Esophagus squamous epithelium (tissue), 5 donors: ENCODE measurements at regions not wholly inside any gene's neighbourhood (a gene's known extent, or its start where the extent isn't known, plus 50 kb on each side); places are given as distances from the start of the nearest gene placed in this dataset.

ENCODE experiments used
- DNase-seq: peaks from one replicate; lab custom pipeline; 2025; lab: John Stamatoyannopoulos, UW
- H3K27ac ChIP-seq, 4 donors: fragments of 200-600 bp; sonication (generic); one replicate each; pipeline ENCODE4 v1.5.1; 2016 to 2019; ENCODE audit warnings: mild to moderate bottlenecking in 1 of 4
- H3K27me3 ChIP-seq, 4 donors: fragments of 200-600 bp; sonication (generic); 1 replicate in 3 of 4; 2 replicates in 1 of 4; pipeline versions ENCODE4 v1.5.1 to v1.6.0; 2017 to 2021; ENCODE audit warnings: antibody characterized with exemption in 1 of 4
- H3K36me3 ChIP-seq, 3 donors: fragments of 200-600 bp; sonication (generic); one replicate each; pipeline ENCODE4 v1.5.1; 2016 to 2019
- H3K4me1 ChIP-seq, 3 donors: fragments of 200-600 bp; sonication (generic); one replicate each; pipeline ENCODE4 v1.5.1; 2017 to 2019
- H3K4me3 ChIP-seq, 4 donors: fragments of 200-600 bp; sonication (generic); 1 replicate in 3 of 4; 2 replicates in 1 of 4; pipeline ENCODE4 v1.5.1; 2016 to 2019; ENCODE audit warnings: mild to moderate bottlenecking in 2 of 4, moderate library complexity in 1 of 4
- H3K9me3 ChIP-seq, 3 donors: fragments of 200-600 bp; sonication (generic); one replicate each; pipeline ENCODE4 v1.5.1; 2016 to 2019
- POLR2A ChIP-seq, 4 donors: fragments of 450-650 bp; IDR thresholded peaks; one replicate each; pipeline ENCODE4 v1.6.1; 2017; ENCODE audit warnings: antibody characterized with exemption in 4 of 4, mild to moderate bottlenecking in 4 of 4, moderate library complexity in 3 of 4
- WGBS, 2 donors: methylation state at CpG; one replicate each; pipeline ENCODE4 v1.1.5; 2018; 5-methylcytosine and 5-hydroxymethylcytosine counted together
- intact Hi-C: fragments of 100-400 bp; cut with DNase I; formaldehyde crosslinking; loops from one replicate; pipeline ENCODE4 v1.15.0; 2022
- TF ChIP-seq, protein P1 (sequence below), 6 experiments: fragments of 450-650 bp in 4 of 6; fragments of 200-600 bp in 2 of 6; sonication (generic) in 2 of 6; IDR thresholded peaks; one replicate each; pipeline ENCODE4 v1.5.1; 2016 to 2019; ENCODE audit warnings: antibody characterized with exemption in 6 of 6, mild to moderate bottlenecking in 4 of 6, moderate library complexity in 4 of 6
- donor health status: DM: yes; HTN: yes; CAD: no.

DNA sequence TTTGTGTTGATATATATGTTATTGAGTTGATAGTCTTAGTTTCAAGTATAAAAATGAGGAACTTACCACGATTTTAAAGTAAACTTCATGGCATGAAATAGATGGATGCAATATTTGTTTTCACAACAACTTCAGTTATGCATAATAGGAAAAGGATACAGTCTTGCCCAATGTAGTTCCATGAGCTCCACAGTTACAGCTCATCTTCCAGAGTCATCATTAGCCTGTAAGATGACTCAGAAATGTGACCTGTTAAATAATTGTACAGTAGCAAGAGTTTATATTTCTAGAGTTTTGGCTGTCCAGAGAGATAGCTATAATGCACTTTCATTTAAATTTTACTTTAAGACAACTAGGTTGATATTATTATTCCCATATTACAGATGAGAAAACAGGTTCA is 80.9 kb upstream of the ARHGAP28 start:
- Histone ChIP-seq H3K27ac (no peak overlapping the region), H3K9me3 (no peaks in the 10 kb centered on the region), H3K4me1 (peaks cover 3 to 31% (median 8%) of the 10 kb centered on the region in 3 donors), H3K27me3 (no peaks in the 10 kb centered on the region), H3K4me3 (no peak overlapping the region), H3K36me3 (no peaks in the 10 kb centered on the region)
- intact Hi-C loops, result no loop called here
- no peak for DNase-seq
- TF ChIP-seq POLR2A (IDR thresholded peaks at IDR 0.05), result no peak
- TF ChIP-seq, protein P1, sequence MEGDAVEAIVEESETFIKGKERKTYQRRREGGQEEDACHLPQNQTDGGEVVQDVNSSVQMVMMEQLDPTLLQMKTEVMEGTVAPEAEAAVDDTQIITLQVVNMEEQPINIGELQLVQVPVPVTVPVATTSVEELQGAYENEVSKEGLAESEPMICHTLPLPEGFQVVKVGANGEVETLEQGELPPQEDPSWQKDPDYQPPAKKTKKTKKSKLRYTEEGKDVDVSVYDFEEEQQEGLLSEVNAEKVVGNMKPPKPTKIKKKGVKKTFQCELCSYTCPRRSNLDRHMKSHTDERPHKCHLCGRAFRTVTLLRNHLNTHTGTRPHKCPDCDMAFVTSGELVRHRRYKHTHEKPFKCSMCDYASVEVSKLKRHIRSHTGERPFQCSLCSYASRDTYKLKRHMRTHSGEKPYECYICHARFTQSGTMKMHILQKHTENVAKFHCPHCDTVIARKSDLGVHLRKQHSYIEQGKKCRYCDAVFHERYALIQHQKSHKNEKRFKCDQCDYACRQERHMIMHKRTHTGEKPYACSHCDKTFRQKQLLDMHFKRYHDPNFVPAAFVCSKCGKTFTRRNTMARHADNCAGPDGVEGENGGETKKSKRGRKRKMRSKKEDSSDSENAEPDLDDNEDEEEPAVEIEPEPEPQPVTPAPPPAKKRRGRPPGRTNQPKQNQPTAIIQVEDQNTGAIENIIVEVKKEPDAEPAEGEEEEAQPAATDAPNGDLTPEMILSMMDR (IDR thresholded peaks at IDR 0.05), result no peak
- 30 to 53% methylated on average over 1 of the region's 1 CpG for WGBS, 2 donors

DNA sequence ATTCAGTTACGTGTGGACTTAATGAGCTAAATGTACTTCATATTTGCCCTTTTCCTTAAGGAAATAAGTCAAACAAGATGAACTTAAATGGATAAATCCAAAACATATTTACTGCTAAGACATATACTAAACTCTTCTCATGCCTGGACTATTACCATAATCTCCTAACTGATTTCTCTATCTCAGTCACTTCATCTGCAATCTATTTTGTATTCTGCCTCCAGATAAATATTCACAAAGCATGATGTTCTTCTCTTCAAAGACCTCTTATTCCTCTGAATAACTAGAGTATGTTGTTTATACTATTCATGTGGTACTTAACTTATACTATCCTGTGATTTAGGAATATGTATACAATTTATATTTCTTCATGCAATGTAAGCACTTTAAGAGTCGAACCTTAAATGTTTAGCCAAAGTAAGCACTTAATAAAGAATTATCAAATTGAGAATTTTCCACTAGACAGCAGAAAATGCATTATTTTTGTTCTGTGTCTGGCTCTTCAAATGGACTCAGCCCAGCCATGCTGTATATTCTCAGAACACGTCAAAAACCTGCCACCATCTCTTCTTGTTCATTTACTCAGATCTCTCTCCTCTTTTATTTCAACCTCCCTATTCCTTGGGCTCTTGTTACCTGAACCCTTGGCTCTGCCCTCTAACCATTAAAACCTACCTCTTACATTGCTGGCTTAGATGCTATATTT is 79.9 kb upstream of the ARHGAP28 start:
- intact Hi-C loops, result no loop called here
- Histone ChIP-seq H3K36me3 (no peaks in the 10 kb centered on the region), H3K9me3 (no peaks in the 10 kb centered on the region), H3K4me3 (no peak overlapping the region), H3K27ac (no peak overlapping the region), H3K4me1 (peaks cover 3 to 31% (median 8%) of the 10 kb centered on the region in 3 donors), H3K27me3 (no peaks in the 10 kb centered on the region)
- DNase-seq, result no peak
- TF ChIP-seq POLR2A (IDR thresholded peaks at IDR 0.05), result no peak
- TF ChIP-seq, protein P1 (IDR thresholded peaks at IDR 0.05), result no peak
- 67 to 74% methylated on average over 3 of the region's 3 CpGs for WGBS, 2 donors

DNA sequence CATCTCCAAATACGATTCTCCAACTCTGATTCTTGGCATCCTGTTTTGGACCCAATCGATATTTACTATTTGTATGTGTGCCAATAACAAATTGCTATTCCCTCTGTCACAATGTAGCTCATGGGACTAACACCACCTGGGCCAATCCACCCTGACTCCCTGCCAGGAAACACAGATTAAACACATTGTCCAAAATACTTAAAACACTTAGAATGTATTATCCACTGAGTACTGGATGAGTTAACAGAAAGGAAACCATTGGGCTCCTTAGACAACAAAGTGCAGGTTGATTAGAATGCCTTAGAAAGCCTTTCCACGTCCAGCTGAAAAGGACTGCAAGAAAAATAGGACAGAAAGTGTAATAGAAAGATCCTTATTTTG is 79.4 kb upstream of the ARHGAP28 start:
- intact Hi-C loops, result no loop called here
- WGBS, 2 donors, result 14 to 19% methylated on average over 3 of the region's 3 CpGs
- DNase-seq, result no peak

DNA sequence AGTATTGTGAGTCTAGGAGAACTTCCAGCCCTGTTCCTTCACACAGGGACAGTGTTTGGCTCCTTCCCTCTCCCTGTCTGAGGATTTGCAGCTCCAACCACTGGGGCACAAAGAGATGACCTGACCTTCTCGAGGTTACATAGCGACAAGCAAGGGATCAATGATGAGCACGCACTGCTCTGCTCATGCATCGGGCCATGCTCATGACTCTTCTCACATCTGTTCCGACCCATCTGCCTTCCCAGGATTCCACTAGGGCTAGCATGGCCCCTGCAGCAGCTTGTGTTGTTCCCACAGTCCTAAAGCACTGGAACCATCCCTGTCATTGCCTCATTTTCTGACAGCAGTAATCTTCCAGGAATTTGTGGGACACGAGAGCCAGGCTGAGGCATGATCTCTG is 78.8 kb upstream of the ARHGAP28 start:
- H3K27me3 ChIP-seq, result no peaks in the 10 kb centered on the region
- intact Hi-C loops, result no loop called here
- no peak for DNase-seq
- no peak overlapping the region for H3K4me3 ChIP-seq
- no peak for TF ChIP-seq POLR2A (IDR thresholded peaks at IDR 0.05)
- TF ChIP-seq, protein P1 (IDR thresholded peaks at IDR 0.05), result no peak
- no peaks in the 10 kb centered on the region for H3K36me3 ChIP-seq
- whole genome bisulfite sequencing, 2 donors, result 53 to 66% methylated on average over 3 to 5 of the region's 6 CpGs
- H3K9me3 ChIP-seq, result no peaks in the 10 kb centered on the region
- peak overlapping the region in 1 of 4 donors; percentile 2 for H3K27ac ChIP-seq
- peaks cover 3 to 31% (median 8%) of the 10 kb centered on the region in 3 donors for H3K4me1 ChIP-seq

More for the DNA sequence above, 79.4 kb upstream of the ARHGAP28 start:
- no peak overlapping the region for H3K27ac ChIP-seq
- TF ChIP-seq, protein P1 (IDR thresholded peaks at IDR 0.05), result no peak
- no peak for TF ChIP-seq POLR2A (IDR thresholded peaks at IDR 0.05)
- H3K4me1 ChIP-seq, result peaks cover 3 to 31% (median 8%) of the 10 kb centered on the region in 3 donors
- no peak overlapping the region for H3K4me3 ChIP-seq
- H3K9me3 ChIP-seq, result no peaks in the 10 kb centered on the region
- no peaks in the 10 kb centered on the region for H3K36me3 ChIP-seq
- H3K27me3 ChIP-seq, result no peaks in the 10 kb centered on the region

DNA sequence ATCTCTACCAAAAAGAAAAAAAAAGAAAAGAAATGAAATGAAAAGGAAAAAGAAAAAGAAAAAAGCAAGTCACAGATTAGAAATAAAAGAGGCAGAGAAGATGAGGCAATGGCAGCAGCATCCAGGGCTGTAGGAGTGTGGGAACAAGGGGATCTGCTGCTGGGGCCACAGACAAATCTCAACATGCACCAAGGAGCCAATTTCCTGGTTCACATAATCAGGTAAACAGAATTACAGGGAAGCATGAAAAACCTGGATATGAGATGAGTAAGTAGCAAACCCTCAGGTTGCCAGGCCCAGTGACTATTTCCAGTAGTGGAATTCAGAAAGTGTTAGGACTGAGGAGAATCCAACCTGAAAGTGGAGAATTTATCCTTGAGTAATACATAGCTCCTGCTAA is 77.4 kb upstream of the ARHGAP28 start:
- H3K4me1 ChIP-seq, result peaks cover 3 to 31% (median 8%) of the 10 kb centered on the region in 3 donors
- H3K4me3 ChIP-seq, result no peak overlapping the region
- no peak overlapping the region for H3K27ac ChIP-seq
- TF ChIP-seq POLR2A (IDR thresholded peaks at IDR 0.05), result no peak
- TF ChIP-seq, protein P1 (IDR thresholded peaks at IDR 0.05), result no peak
- no peaks in the 10 kb centered on the region for H3K36me3 ChIP-seq
- H3K27me3 ChIP-seq, result no peaks in the 10 kb centered on the region
- no peak for DNase-seq
- intact Hi-C loops, result no loop called here
- H3K9me3 ChIP-seq, result no peaks in the 10 kb centered on the region
